HAP-1 (cell line): ENCODE measurements at regions not wholly inside any gene's neighbourhood (a gene's known extent, or its start where the extent isn't known, plus 50 kb on each side); places are given as distances from the start of the nearest gene placed in this dataset.

Experiments used
- DNase-seq, 2 experiments: peaks; one replicate each; pipeline ENCODE4 v3.0.0-alpha.2; 2016 to 2020; ENCODE audit warnings: low spot score in 2 of 2
- H3K27me3 ChIP-seq: fragments of 250-450 bp; sonication (Bioruptor Pico); 2 replicates; pipeline ENCODE4 v1.5.1; 2020; ENCODE audit warnings: low read depth, mild to moderate bottlenecking, moderate library complexity
- H3K36me3 ChIP-seq: fragments of 250-450 bp; sonication (Bioruptor Pico); replicated peaks from 2 replicates; pipeline ENCODE4 v1.5.1; 2020; ENCODE audit warnings: mild to moderate bottlenecking
- H3K4me1 ChIP-seq: fragments of 250-450 bp; sonication (Bioruptor Pico); 2 replicates; pipeline ENCODE4 v1.5.1; 2020; ENCODE audit warnings: mild to moderate bottlenecking
- H3K4me3 ChIP-seq: fragments of 250-450 bp; sonication (Bioruptor Pico); 2 replicates; pipeline ENCODE4 v1.5.1; 2020; ENCODE audit warnings: mild to moderate bottlenecking, moderate library complexity
- H3K9me3 ChIP-seq: fragments of 250-450 bp; sonication (Bioruptor Pico); 2 replicates; pipeline ENCODE4 v1.5.1; 2020; ENCODE audit warnings: mild to moderate bottlenecking, moderate library complexity
- in situ Hi-C: fragments of 300-500 bp; cut with MboI; formaldehyde crosslinking; loops from 3 replicates; pipeline ENCODE4 v1.14.3; 2020; ENCODE audit warnings: low sequenced_read_pairs, inconsistent platforms, mixed read lengths

- in situ Hi-C loops, result loop anchor here (25.0 kb wide), 1 partner anchor 117 kb away; no protein-coding TSS in a partner anchor
- Histone ChIP-seq H3K27me3 (no peaks in the 10 kb centered on the region), H3K9me3 (no peaks in the 10 kb centered on the region), H3K4me3 (no peak overlapping the region), H3K36me3 (no peaks in the 10 kb centered on the region), H3K4me1 (peaks cover 13% of the 10 kb centered on the region)
- no peak for DNase-seq
These were observed 64.6 kb upstream of the KLF9 start for GRCh38 chr9:70478963-70479641.

GRCh38 chr9:70477907-70478480 lies 63.5 kb upstream of the KLF9 start:
- no peaks in the 10 kb centered on the region for H3K27me3 ChIP-seq
- in situ Hi-C loops, result loop anchor here (25.0 kb wide), 1 partner anchor 116 kb away; no protein-coding TSS in a partner anchor
- DNase-seq, result no peak
- H3K4me1 ChIP-seq, result peaks cover 13% of the 10 kb centered on the region
- H3K4me3 ChIP-seq, result no peak overlapping the region
- H3K36me3 ChIP-seq, result no peaks in the 10 kb centered on the region
- H3K9me3 ChIP-seq, result no peaks in the 10 kb centered on the region

- no peaks in the 10 kb centered on the region for H3K36me3 ChIP-seq
- peaks cover 13% of the 10 kb centered on the region for H3K4me1 ChIP-seq
- no peak overlapping the region for H3K4me3 ChIP-seq
- H3K27me3 ChIP-seq, result no peaks in the 10 kb centered on the region
- no peak for DNase-seq
- in situ Hi-C loops, result loop anchor here (25.0 kb wide), 1 partner anchor 115 kb away; no protein-coding TSS in a partner anchor
- H3K9me3 ChIP-seq, result no peaks in the 10 kb centered on the region
These were observed 62.8 kb upstream of the KLF9 start for GRCh38 chr9:70477146-70477745.

GRCh38 chr9:70475211-70475610 lies 60.8 kb upstream of the KLF9 start:
- in situ Hi-C loops, result loop anchor here (25.0 kb wide), 1 partner anchor 113 kb away; no protein-coding TSS in a partner anchor
- Histone ChIP-seq H3K27me3 (no peaks in the 10 kb centered on the region), H3K4me1 (peaks cover 16% of the 10 kb centered on the region), H3K4me3 (no peak overlapping the region), H3K9me3 (no peaks in the 10 kb centered on the region), H3K36me3 (no peaks in the 10 kb centered on the region)
- no peak for DNase-seq

GRCh38 chr9:70474413-70474812 lies 60.0 kb upstream of the KLF9 start:
- in situ Hi-C loops, result no loop called here
- Histone ChIP-seq H3K36me3 (no peaks in the 10 kb centered on the region), H3K4me1 (peaks cover 9% of the 10 kb centered on the region), H3K4me3 (no peak overlapping the region), H3K9me3 (no peaks in the 10 kb centered on the region), H3K27me3 (no peaks in the 10 kb centered on the region)
- DNase-seq, result no peak

- Histone ChIP-seq H3K4me3 (no peak overlapping the region), H3K9me3 (no peaks in the 10 kb centered on the region), H3K4me1 (peaks cover 9% of the 10 kb centered on the region), H3K27me3 (no peaks in the 10 kb centered on the region), H3K36me3 (no peaks in the 10 kb centered on the region)
- no peak for DNase-seq
- in situ Hi-C loops, result no loop called here
These were observed 58.1 kb upstream of the KLF9 start for GRCh38 chr9:70472268-70473249.

GRCh38 chr9:70470050-70471015 lies 55.9 kb upstream of the KLF9 start:
- H3K36me3 ChIP-seq, result no peaks in the 10 kb centered on the region
- DNase-seq, result no peak
- peaks cover 9% of the 10 kb centered on the region for H3K4me1 ChIP-seq
- no peaks in the 10 kb centered on the region for H3K27me3 ChIP-seq
- H3K9me3 ChIP-seq, result no peaks in the 10 kb centered on the region
- H3K4me3 ChIP-seq, result no peak overlapping the region
- in situ Hi-C loops, result no loop called here

GRCh38 chr9:70468291-70468690 lies 53.8 kb upstream of the KLF9 start:
- Histone ChIP-seq H3K36me3 (no peaks in the 10 kb centered on the region), H3K4me1 (peaks cover 9% of the 10 kb centered on the region), H3K4me3 (no peak overlapping the region), H3K9me3 (no peaks in the 10 kb centered on the region), H3K27me3 (no peaks in the 10 kb centered on the region)
- DNase-seq, result no peak
- in situ Hi-C loops, result no loop called here

GRCh38 chr9:70466976-70467561 lies 52.6 kb upstream of the KLF9 start:
- in situ Hi-C loops, result no loop called here
- no peaks in the 10 kb centered on the region for H3K36me3 ChIP-seq
- peaks cover 9% of the 10 kb centered on the region for H3K4me1 ChIP-seq
- no peak for DNase-seq
- H3K9me3 ChIP-seq, result no peaks in the 10 kb centered on the region
- H3K27me3 ChIP-seq, result no peaks in the 10 kb centered on the region
- no peak overlapping the region for H3K4me3 ChIP-seq

GRCh38 chr9:70465904-70466303 lies 51.4 kb upstream of the KLF9 start:
- Histone ChIP-seq H3K9me3 (no peaks in the 10 kb centered on the region), H3K36me3 (no peaks in the 10 kb centered on the region), H3K4me3 (no peak overlapping the region), H3K4me1 (peaks cover 4% of the 10 kb centered on the region), H3K27me3 (no peaks in the 10 kb centered on the region)
- in situ Hi-C loops, result no loop called here
- DNase-seq, result no peak

- DNase-seq, result no peak
- H3K27me3 ChIP-seq, result no peaks in the 10 kb centered on the region
- no peaks in the 10 kb centered on the region for H3K36me3 ChIP-seq
- H3K9me3 ChIP-seq, result no peaks in the 10 kb centered on the region
- H3K4me3 ChIP-seq, result no peak overlapping the region
- in situ Hi-C loops, result no loop called here
- H3K4me1 ChIP-seq, result no peaks in the 10 kb centered on the region
These were observed 50.9 kb upstream of the KLF9 start for GRCh38 chr9:70465398-70465797.
